Right lobe of liver (tissue), 4 donors: ENCODE measurements at regions not wholly inside any gene's neighbourhood (a gene's known extent, or its start where the extent isn't known, plus 50 kb on each side); places are given as distances from the start of the nearest gene placed in this dataset.

ENCODE experiments used
- CTCF ChIP-seq, 4 donors: fragments of 200-600 bp in 3 of 4; fragments of 450-650 bp in 1 of 4; IDR thresholded peaks; one replicate each; pipeline versions ENCODE4 v1.5.1 to v1.8.0; 2016 to 2022; ENCODE audit warnings: antibody characterized with exemption in 4 of 4, mild to moderate bottlenecking in 2 of 4
- POLR2A ChIP-seq: fragments of 450-650 bp; IDR thresholded peaks from one replicate; pipeline ENCODE4 v1.6.1; 2017; ENCODE audit warnings: antibody characterized with exemption, mild to moderate bottlenecking
- donor health status: DM: no; HTN: no; CAD: no.
- donor health status: DM: no; HTN: no; CAD: no.
- donor health status: DM: no; HTN: yes; CAD: no.

DNA sequence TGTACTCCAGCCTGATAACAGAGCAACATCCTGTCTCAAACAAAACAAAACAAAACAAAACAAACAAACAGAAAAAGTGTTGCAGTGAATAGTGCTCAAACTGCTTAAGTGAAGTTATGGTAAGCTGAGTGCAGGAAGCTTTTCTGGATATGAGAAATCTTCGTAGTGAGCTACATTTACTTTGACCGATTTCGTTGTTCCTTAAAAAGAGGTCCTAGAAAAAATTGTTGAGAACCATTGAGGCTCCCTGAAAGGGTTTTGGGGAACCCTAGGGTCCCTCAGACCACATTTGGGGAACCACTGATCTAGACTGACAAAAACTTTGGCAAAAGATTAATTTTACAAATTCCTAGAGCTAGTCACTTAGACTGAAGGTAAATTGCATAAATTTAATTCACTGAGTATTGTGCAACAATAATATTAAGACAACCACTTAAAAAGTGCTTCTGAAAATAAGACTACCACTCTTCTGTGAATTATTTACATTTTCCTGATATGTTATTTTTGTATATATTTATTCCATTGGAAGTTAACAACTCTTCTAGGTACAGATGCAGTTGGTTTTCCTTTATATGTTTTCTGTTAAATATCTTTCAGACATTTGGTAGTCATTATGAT, 149.6 kb downstream of the FHIP1A start:
- no peak for TF ChIP-seq POLR2A
- TF ChIP-seq CTCF (IDR thresholded peaks at IDR 0.05), result no peak
